SK-N-SH treated with all-trans-retinoic acid at 6 μM for 48 hours (cell line): ENCODE measurements at regions not wholly inside any gene's neighbourhood (a gene's known extent, or its start where the extent isn't known, plus 50 kb on each side); places are given as distances from the start of the nearest gene placed in this dataset.

Experiments
- ATAC-seq: fragments of 200-7000 bp; cut with Tn5 transposase; 3 replicates; pipeline ENCODE4 v1.9.1; 2020; ENCODE audit warnings: mild to moderate bottlenecking, moderate library complexity
- ARNTL ChIP-seq: fragments of 450-650 bp; formaldehyde crosslinking; IDR thresholded peaks from 2 replicates; pipeline ENCODE4 v1.5.0; 2020; ENCODE audit warnings: low read depth, mild to moderate bottlenecking, moderate library complexity, borderline replicate concordance
- BACH2 ChIP-seq: fragments of 250-450 bp; sonication (Bioruptor Pico); IDR thresholded peaks from 2 replicates; pipeline ENCODE4 v1.9.0; 2021; ENCODE audit warnings: mild to moderate bottlenecking, borderline replicate concordance
- CSDC2 ChIP-seq: fragments of 250-450 bp; sonication (Bioruptor Pico); IDR thresholded peaks from 2 replicates; pipeline ENCODE4 v1.5.0; 2020; ENCODE audit warnings: mild to moderate bottlenecking, moderate library complexity
- ESRRG ChIP-seq: fragments of 250-450 bp; sonication (Bioruptor Pico); IDR thresholded peaks from 2 replicates; pipeline ENCODE4 v1.6.1; 2021; ENCODE audit warnings: mild to moderate bottlenecking
- GLIS3 ChIP-seq: fragments of 250-450 bp; sonication (Bioruptor Pico); IDR thresholded peaks from 2 replicates; pipeline ENCODE4 v1.5.0; 2020; ENCODE audit warnings: mild to moderate bottlenecking, moderate library complexity
- ISL1 ChIP-seq: fragments of 250-450 bp; sonication (Bioruptor Pico); IDR thresholded peaks from 2 replicates; pipeline ENCODE4 v2.1.2; 2022; ENCODE audit warnings: mild to moderate bottlenecking, moderate library complexity
- OSR1 ChIP-seq: fragments of 250-450 bp; sonication (Bioruptor Pico); IDR thresholded peaks from 2 replicates; pipeline ENCODE4 v1.8.0; 2022; ENCODE audit warnings: moderate library complexity, mild to moderate bottlenecking, inconsistent platforms
- PPARA ChIP-seq: fragments of 250-450 bp; sonication (Bioruptor Pico); IDR thresholded peaks from 2 replicates; pipeline ENCODE4 v1.5.0; 2020; ENCODE audit warnings: mild to moderate bottlenecking, borderline replicate concordance
- RARB ChIP-seq: fragments of 250-450 bp; sonication (Bioruptor Pico); IDR thresholded peaks from 2 replicates; pipeline ENCODE4 v1.8.0; 2021; ENCODE audit warnings: mild to moderate bottlenecking, moderate library complexity
- SNAI2 ChIP-seq: fragments of 250-450 bp; sonication (Bioruptor Pico); IDR thresholded peaks from 2 replicates; pipeline ENCODE4 v1.5.0; 2020; ENCODE audit warnings: mild to moderate bottlenecking, moderate library complexity
- TCF4 ChIP-seq: fragments of 250-450 bp; sonication (Bioruptor Pico); IDR thresholded peaks from 2 replicates; pipeline ENCODE4 v1.8.0; 2021; ENCODE audit warnings: mild to moderate bottlenecking, moderate library complexity, borderline replicate concordance
- TOX ChIP-seq: fragments of 250-450 bp; sonication (Bioruptor Pico); IDR thresholded peaks from 2 replicates; pipeline ENCODE4 v1.8.0; 2021; ENCODE audit warnings: mild to moderate bottlenecking, moderate library complexity, borderline replicate concordance
- TSHZ2 ChIP-seq: fragments of 250-450 bp; sonication (Bioruptor Pico); IDR thresholded peaks from 2 replicates; pipeline ENCODE4 v1.5.0; 2020; ENCODE audit warnings: mild to moderate bottlenecking, moderate library complexity
- ZC3H10 ChIP-seq: fragments of 250-450 bp; sonication (Bioruptor Pico); IDR thresholded peaks from 2 replicates; pipeline ENCODE4 v1.5.1; 2021; ENCODE audit warnings: mild to moderate bottlenecking, moderate library complexity
- ZFP3 ChIP-seq: fragments of 250-450 bp; sonication (Bioruptor Pico); IDR thresholded peaks from 2 replicates; pipeline ENCODE4 v1.5.0; 2020; ENCODE audit warnings: mild to moderate bottlenecking, moderate library complexity
- ZFP30 ChIP-seq: fragments of 450-650 bp; formaldehyde crosslinking; IDR thresholded peaks from 2 replicates; pipeline ENCODE4 v1.5.0; 2022; ENCODE audit warnings: mild to moderate bottlenecking, moderate library complexity
- ZNF565 ChIP-seq: fragments of 450-650 bp; formaldehyde crosslinking; conservative IDR thresholded peaks from 2 replicates; pipeline ENCODE4 v1.5.0; 2020; ENCODE audit warnings: low read depth, mild to moderate bottlenecking, moderate library complexity
- ZNF70 ChIP-seq: fragments of 450-650 bp; formaldehyde crosslinking; IDR thresholded peaks from 2 replicates; pipeline ENCODE4 v1.5.0; 2020; ENCODE audit warnings: mild to moderate bottlenecking, moderate library complexity
- ZNF8 ChIP-seq: fragments of 450-650 bp; formaldehyde crosslinking; IDR thresholded peaks from 2 replicates; pipeline ENCODE4 v1.5.0; 2020; ENCODE audit warnings: mild to moderate bottlenecking, moderate library complexity
- TF ChIP-seq, protein P1 (sequence below): fragments of 250-450 bp; sonication (Bioruptor Pico); IDR thresholded peaks from 2 replicates; pipeline ENCODE4 v1.8.0; 2021; ENCODE audit warnings: low read depth, mild to moderate bottlenecking, moderate library complexity, borderline replicate concordance
- TF ChIP-seq, protein P2 (sequence below): fragments of 250-450 bp; sonication (Bioruptor Pico); IDR thresholded peaks from 2 replicates; pipeline ENCODE4 v1.5.1; 2021; ENCODE audit warnings: mild to moderate bottlenecking, moderate library complexity
- TF ChIP-seq, protein P3 (sequence below): fragments of 250-450 bp; sonication (Bioruptor Pico); IDR thresholded peaks from 2 replicates; pipeline ENCODE4 v1.8.0; 2020; ENCODE audit warnings: mild to moderate bottlenecking, moderate library complexity, borderline replicate concordance
- TF ChIP-seq, protein P4 (sequence below): fragments of 250-450 bp; sonication (Bioruptor Pico); IDR thresholded peaks from 2 replicates; pipeline ENCODE4 v1.5.1; 2020; ENCODE audit warnings: low read depth, mild to moderate bottlenecking, moderate library complexity

DNA sequence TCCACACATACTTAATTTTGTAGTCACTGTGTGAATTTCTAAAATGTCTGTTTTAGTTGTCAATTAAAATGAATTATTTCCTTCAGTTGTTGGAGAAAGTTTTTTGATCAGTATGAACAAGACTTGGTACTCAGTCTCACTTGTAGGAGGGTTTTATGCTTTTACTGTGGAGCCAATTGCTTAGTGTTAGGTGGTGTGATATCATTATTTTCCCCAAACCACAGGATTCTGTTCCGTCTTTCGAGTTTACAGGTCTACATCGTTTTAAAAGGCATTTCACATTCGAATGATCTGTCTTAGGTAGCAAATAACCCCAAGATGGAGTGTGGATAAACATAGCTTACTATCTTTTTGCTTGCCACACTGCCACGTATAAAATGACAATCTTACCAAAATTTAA is 803.1 kb downstream of the SATB2 start:
- ATAC-seq, result no peak
- TF ChIP-seq OSR1 (no peak), PPARA (CRISPR knock-in tag) (no peak), ZNF70 (no peak), ZFP30 (CRISPR knock-in tag) (no peak), TCF4 (CRISPR knock-in tag) (no peak), SNAI2 (CRISPR knock-in tag) (no peak), TSHZ2 (no peak), ISL1 (CRISPR knock-in tag) (no peak), ZNF8 (CRISPR knock-in tag) (no peak), TOX (CRISPR knock-in tag) (no peak), ESRRG (no peak), ARNTL (CRISPR knock-in tag) (no peak), GLIS3 (no peak), BACH2 (CRISPR knock-in tag) (no peak)
- TF ChIP-seq, protein P1, sequence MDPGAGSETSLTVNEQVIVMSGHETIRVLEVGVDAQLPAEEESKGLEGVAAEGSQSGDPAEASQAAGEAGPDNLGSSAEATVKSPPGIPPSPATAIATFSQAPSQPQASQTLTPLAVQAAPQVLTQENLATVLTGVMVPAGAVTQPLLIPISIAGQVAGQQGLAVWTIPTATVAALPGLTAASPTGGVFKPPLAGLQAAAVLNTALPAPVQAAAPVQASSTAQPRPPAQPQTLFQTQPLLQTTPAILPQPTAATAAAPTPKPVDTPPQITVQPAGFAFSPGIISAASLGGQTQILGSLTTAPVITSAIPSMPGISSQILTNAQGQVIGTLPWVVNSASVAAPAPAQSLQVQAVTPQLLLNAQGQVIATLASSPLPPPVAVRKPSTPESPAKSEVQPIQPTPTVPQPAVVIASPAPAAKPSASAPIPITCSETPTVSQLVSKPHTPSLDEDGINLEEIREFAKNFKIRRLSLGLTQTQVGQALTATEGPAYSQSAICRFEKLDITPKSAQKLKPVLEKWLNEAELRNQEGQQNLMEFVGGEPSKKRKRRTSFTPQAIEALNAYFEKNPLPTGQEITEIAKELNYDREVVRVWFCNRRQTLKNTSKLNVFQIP, result no peak
- TF ChIP-seq, protein P2, sequence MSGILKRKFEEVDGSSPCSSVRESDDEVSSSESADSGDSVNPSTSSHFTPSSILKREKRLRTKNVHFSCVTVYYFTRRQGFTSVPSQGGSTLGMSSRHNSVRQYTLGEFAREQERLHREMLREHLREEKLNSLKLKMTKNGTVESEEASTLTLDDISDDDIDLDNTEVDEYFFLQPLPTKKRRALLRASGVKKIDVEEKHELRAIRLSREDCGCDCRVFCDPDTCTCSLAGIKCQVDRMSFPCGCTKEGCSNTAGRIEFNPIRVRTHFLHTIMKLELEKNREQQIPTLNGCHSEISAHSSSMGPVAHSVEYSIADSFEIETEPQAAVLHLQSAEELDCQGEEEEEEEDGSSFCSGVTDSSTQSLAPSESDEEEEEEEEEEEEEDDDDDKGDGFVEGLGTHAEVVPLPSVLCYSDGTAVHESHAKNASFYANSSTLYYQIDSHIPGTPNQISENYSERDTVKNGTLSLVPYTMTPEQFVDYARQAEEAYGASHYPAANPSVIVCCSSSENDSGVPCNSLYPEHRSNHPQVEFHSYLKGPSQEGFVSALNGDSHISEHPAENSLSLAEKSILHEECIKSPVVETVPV, result no peak
- TF ChIP-seq, protein P3, sequence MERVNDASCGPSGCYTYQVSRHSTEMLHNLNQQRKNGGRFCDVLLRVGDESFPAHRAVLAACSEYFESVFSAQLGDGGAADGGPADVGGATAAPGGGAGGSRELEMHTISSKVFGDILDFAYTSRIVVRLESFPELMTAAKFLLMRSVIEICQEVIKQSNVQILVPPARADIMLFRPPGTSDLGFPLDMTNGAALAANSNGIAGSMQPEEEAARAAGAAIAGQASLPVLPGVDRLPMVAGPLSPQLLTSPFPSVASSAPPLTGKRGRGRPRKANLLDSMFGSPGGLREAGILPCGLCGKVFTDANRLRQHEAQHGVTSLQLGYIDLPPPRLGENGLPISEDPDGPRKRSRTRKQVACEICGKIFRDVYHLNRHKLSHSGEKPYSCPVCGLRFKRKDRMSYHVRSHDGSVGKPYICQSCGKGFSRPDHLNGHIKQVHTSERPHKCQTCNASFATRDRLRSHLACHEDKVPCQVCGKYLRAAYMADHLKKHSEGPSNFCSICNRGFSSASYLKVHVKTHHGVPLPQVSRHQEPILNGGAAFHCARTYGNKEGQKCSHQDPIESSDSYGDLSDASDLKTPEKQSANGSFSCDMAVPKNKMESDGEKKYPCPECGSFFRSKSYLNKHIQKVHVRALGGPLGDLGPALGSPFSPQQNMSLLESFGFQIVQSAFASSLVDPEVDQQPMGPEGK (CRISPR knock-in tag), result no peak
- TF ChIP-seq, protein P4, sequence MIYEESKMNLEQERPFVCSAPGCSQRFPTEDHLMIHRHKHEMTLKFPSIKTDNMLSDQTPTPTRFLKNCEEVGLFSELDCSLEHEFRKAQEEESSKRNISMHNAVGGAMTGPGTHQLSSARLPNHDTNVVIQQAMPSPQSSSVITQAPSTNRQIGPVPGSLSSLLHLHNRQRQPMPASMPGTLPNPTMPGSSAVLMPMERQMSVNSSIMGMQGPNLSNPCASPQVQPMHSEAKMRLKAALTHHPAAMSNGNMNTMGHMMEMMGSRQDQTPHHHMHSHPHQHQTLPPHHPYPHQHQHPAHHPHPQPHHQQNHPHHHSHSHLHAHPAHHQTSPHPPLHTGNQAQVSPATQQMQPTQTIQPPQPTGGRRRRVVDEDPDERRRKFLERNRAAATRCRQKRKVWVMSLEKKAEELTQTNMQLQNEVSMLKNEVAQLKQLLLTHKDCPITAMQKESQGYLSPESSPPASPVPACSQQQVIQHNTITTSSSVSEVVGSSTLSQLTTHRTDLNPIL, result no peak

- no peak for ATAC-seq
- TF ChIP-seq OSR1 (no peak), TCF4 (CRISPR knock-in tag) (no peak), PPARA (CRISPR knock-in tag) (no peak), TOX (CRISPR knock-in tag) (no peak), SNAI2 (CRISPR knock-in tag) (no peak), GLIS3 (no peak), ZNF70 (no peak), ARNTL (CRISPR knock-in tag) (no peak), RARB (CRISPR knock-in tag) (no peak), ISL1 (CRISPR knock-in tag) (no peak), ZC3H10 (CRISPR knock-in tag) (no peak), ZNF565 (CRISPR knock-in tag) (no peak), ZFP3 (CRISPR knock-in tag) (no peak), CSDC2 (CRISPR knock-in tag) (no peak)
- TF ChIP-seq, protein P1, result no peak
- TF ChIP-seq, protein P3 (CRISPR knock-in tag), result no peak
- TF ChIP-seq, protein P4, result no peak
- TF ChIP-seq, protein P2, result no peak
Observed at GRCh38 chr2:198653311-198653710, 804.4 kb downstream of the SATB2 start.
